GM21717 (cell line): ENCODE measurements at regions not wholly inside any gene's neighbourhood (a gene's known extent, or its start where the extent isn't known, plus 50 kb on each side); places are given as distances from the start of the nearest gene placed in this dataset.
"Not testable (repeated sequence)": the region's sequence is repeated elsewhere in the genome, so short reads cannot be mapped to it uniquely, and the experiment has no call there.

ENCODE experiments used
- ATAC-seq: cut with Tn5 transposase; IDR thresholded peaks from one replicate; pipeline ENCODE4 v1.9.1; 2021; ENCODE audit warnings: mild to moderate bottlenecking, moderate library complexity; ENCODE audit not compliant: unreplicated experiment

GRCh38 chrX:104513162-104513561 lies 52.8 kb upstream of the IL1RAPL2 start:
- no peak for ATAC-seq

DNA sequence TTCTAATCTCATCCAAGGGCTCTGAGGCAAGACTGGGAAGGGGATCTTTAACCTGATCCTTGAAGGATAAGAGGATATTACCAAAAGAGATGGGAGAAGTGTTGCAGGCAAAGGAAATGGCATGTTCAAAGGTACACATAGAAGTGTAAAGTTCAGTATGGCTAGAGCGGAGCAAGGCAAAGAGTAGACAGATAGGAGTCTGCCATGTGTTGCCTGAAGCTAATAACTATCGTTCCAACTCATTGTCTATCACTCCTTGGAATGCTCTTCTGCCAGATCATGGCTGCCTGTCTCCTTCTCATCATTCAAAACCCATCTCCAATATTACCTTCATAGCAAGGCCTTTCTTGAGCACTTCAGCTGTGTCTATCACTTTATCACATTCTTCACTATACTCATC lies 55.2 kb upstream of the IL1RAPL2 start:
- no peak for ATAC-seq

DNA sequence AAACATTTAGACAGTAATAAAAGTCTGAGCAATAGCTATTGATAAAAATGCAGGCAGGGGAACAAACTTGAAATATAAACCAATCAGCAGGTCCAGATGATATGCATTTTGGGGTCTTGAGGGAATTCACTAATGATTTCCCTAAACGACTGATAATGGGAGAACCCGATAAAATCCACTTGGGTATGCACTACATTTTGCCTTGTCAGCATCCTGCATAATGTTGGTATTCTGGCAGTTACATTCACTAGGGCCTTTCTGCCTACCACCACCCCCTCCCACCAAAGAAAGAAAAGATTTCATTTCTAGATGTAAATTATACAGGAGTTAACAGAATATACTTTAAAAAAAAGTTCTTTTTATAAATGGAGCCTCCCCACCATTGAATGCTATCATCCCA lies 63.5 kb upstream of the IL1RAPL2 start:
- no peak for ATAC-seq

- ATAC-seq: no peak
These were observed 77.2 kb upstream of the IL1RAPL2 start for GRCh38 chrX:104488811-104489210.

- ATAC-seq: no peak
These were observed 79.3 kb upstream of the IL1RAPL2 start for GRCh38 chrX:104486691-104487090.

GRCh38 chrX:104482757-104483156 lies 83.2 kb upstream of the IL1RAPL2 start:
- ATAC-seq: no peak

DNA sequence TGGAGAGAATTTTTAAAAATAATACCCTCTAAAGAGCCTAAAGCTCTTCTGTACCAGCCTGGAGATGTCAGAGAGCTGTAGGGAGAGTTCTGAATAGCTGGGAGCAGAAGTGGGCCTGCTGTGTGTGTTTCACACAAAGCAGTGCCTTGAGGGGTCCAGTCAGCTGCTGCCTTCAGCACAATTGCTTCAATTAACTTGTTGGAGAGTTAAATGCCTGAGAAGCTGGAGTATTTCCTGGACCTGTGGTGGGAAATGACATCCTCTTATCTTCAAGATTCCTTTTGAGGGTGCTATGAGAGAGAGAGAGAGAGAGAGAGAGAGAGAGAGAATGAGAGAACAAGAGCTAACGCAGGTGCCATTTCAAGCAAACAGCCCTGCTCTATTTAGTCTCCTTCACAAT lies 96.2 kb upstream of the IL1RAPL2 start:
- ATAC-seq: no peak

GRCh38 chrX:104459796-104460195 lies 106.2 kb upstream of the IL1RAPL2 start:
- no peak for ATAC-seq

- ATAC-seq: not testable (repeated sequence)
These were observed 108.9 kb upstream of the IL1RAPL2 start for GRCh38 chrX:104457130-104457529.

GRCh38 chrX:104450316-104450715 lies 115.7 kb upstream of the IL1RAPL2 start:
- no peak for ATAC-seq

DNA sequence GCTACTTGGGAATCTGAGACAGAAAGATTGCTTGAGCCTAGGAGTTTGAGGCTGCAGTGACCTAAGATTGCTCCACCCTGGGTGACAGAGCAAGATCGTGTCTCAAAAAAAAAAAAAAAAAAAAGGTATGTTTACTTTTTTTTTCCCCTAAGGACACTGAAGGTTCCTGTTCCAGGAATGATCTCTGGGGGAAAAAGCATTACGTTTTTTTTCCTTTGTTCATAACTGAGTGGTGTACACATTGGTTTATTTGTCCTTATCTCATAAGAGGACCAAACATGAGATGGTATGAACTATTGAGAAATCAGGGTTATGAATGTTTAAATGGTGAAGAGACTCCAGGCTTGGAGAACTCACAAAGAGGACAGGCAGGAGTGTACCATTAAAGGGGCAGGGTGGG lies 120.4 kb upstream of the IL1RAPL2 start:
- no peak for ATAC-seq

DNA sequence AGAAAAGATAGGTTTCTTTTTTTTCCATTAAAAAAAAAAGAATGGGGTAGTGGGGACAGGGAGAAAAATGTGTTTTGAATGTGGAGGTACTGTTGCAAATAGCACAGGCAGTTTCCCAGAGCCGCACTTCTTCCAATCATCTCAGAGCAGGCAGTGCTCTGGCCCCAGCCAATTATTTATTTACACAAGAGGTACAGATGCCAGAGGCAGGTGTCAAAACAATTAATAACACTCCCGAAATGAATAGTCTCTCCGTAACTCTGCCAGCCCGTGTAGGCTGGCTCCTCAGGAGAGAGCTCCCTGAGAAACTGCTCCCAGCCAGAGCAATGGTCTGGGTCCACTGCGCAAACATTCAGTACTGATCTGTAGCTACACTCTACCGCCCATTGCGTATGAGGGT lies 130.8 kb upstream of the IL1RAPL2 start:
- ATAC-seq: no peak

GRCh38 chrX:104432321-104432720 lies 133.7 kb upstream of the IL1RAPL2 start:
- no peak for ATAC-seq

- ATAC-seq: no peak
These were observed 135.3 kb upstream of the IL1RAPL2 start for GRCh38 chrX:104430742-104431119.

GRCh38 chrX:104430072-104430741 lies 135.8 kb upstream of the IL1RAPL2 start:
- no peak for ATAC-seq

- no peak for ATAC-seq
These were observed 137.8 kb upstream of the IL1RAPL2 start for GRCh38 chrX:104428231-104428630.

- no peak for ATAC-seq
These were observed 138.3 kb upstream of the IL1RAPL2 start for GRCh38 chrX:104427693-104428092.

DNA sequence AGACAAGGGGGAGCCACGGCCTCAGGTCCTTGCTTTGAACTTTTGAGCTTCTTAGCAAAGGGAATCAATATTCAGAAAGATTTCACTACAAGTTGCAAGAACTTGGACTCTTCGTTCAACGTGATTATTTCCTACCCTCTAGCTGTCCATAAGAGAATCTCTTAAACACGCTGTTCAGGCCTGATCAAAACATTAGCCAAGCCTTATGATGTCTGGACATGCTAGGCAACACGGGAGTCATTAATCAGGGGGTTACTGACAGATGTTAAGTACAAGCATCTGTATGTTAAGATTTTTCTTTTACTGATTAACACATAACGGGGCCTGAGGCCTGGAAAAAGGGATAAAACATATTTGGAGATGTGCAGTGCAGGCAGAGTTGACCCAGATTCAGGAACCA lies 138.9 kb upstream of the IL1RAPL2 start:
- no peak for ATAC-seq

GRCh38 chrX:104420907-104421306 lies 145.1 kb upstream of the IL1RAPL2 start:
- ATAC-seq: no peak

- no peak for ATAC-seq
These were observed 146.1 kb upstream of the IL1RAPL2 start for GRCh38 chrX:104419926-104420325.

DNA sequence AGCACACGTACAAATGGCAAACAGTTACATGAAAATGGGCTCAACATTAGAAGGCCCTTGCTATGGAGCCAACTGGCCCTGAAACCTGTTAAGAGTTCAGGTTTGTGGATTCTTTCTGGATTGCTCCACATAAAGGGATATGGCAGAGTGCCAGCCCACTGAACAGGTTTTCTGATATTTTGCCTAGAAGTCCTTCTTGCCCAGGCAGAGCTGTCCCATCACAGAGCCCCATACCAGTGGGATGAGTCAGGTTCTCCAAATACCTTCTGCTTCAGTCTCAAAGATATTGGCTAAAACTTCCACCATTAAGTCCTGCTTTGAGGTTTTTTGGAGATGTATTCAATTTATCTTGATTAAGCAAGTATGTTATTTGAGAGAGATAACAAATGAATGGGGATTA lies 146.8 kb upstream of the IL1RAPL2 start:
- ATAC-seq: no peak

DNA sequence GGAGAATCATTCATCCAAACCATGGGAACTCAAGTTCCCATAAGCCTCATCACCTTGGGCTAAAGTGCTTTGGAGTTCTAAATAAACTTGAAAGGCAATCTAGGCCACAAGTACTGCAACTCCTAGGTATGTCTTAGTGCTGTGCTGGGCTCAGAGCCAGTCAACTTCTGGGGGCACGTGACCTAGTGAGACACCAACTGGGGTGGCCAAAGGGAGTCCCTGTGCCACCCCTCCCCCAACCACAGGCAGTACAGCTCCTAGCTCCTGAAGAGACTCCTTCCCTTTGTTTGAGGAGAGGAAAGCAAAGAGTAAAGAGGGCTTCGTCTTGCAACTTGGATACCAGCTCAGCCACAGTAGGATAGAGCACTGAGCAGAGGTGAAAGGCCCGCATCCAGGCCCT lies 154.2 kb upstream of the IL1RAPL2 start:
- no peak for ATAC-seq

- ATAC-seq: no peak
These were observed 145.7 kb upstream of the ESX1 start for GRCh38 chrX:104400387-104400786.
